ENCODE measurements at regions not wholly inside any gene's neighbourhood (a gene's known extent, or its start where the extent isn't known, plus 50 kb on each side); places are given as distances from the start of the nearest gene placed in this dataset.
"Not testable (repeated sequence)": the region's sequence is repeated elsewhere in the genome, so short reads cannot be mapped to it uniquely, and the experiment has no call there.

DNA sequence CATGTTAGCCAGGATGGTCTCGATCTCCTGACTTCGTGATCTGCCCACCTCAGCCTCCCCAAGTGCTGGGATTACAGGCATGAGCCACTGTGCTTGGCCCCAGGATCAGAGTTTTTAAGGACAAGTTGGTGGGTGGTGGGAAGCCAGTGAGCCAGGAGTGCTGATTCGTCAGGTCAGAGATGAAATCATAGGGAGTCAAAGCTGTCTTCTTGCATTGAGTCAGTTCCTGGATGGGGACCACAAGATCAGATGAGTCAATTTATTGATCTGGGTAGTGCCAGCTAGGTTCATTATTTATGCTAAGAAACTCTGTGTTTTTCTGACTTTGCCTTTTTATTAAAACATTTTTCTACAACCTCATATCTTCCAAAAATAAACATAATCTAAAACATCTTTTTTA, 423.8 kb downstream of the ARL4A start:
- no peaks in the 10 kb centered on the region for H3K36me3 Mint-ChIP-seq (ENCODE audit: insufficient read depth, unreplicated experiment)
- no peak overlapping the region for H3K27ac Mint-ChIP-seq (ENCODE audit: unreplicated experiment)
- intact Hi-C loops (cut with micrococcal nuclease; ENCODE audit: unreplicated experiment), result loop anchor here (10.0 kb wide), 3 partner anchors 154 to 586 kb away; no protein-coding TSS in a partner anchor
- TF ChIP-seq, protein P1, sequence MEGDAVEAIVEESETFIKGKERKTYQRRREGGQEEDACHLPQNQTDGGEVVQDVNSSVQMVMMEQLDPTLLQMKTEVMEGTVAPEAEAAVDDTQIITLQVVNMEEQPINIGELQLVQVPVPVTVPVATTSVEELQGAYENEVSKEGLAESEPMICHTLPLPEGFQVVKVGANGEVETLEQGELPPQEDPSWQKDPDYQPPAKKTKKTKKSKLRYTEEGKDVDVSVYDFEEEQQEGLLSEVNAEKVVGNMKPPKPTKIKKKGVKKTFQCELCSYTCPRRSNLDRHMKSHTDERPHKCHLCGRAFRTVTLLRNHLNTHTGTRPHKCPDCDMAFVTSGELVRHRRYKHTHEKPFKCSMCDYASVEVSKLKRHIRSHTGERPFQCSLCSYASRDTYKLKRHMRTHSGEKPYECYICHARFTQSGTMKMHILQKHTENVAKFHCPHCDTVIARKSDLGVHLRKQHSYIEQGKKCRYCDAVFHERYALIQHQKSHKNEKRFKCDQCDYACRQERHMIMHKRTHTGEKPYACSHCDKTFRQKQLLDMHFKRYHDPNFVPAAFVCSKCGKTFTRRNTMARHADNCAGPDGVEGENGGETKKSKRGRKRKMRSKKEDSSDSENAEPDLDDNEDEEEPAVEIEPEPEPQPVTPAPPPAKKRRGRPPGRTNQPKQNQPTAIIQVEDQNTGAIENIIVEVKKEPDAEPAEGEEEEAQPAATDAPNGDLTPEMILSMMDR (IDR thresholded peaks at IDR 0.05; ENCODE audit: unreplicated experiment), result no peak
- no peak overlapping the region for H3K4me3 Mint-ChIP-seq (ENCODE audit: low read depth, unreplicated experiment)
- DNase-seq, result no peak
- no peaks in the 10 kb centered on the region for H3K27me3 Mint-ChIP-seq (ENCODE audit: unreplicated experiment)
- CTCF ChIA-PET, result interaction anchor here (0.7 kb wide), 1 partner anchor 69 kb away, joined by 3 read pairs; no protein-coding TSS in a partner anchor
- BruUV-seq (replicated peaks), result no TSS peak
- H3K9me3 Mint-ChIP-seq (ENCODE audit: low read depth, unreplicated experiment), result no peaks in the 10 kb centered on the region
- peaks cover 9% of the 10 kb centered on the region for H3K4me1 Mint-ChIP-seq (ENCODE audit: low read depth, unreplicated experiment)

DNA sequence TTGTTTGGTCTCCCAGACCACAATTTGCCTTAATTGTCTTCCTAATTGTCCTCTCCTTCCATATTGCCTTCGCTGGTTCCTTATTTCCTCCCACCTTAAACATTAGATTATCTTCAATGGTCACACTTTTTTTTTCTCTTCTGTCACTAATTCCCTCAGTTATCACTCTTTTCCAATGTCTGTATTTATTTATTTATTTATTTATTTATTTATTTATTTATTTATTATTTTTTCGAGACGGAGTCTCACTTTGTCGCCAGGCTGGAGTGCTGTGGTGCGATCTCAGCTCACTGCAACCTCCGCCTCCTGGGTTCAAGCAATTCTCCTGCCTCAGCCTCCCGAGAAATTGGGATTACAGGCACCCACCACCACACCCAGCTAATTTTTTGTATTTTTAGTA, 426.8 kb downstream of the ARL4A start:
- DNase-seq; BruUV-seq (replicated peaks); H3K36me3 Mint-ChIP-seq (ENCODE audit: insufficient read depth, unreplicated experiment); H3K4me3 Mint-ChIP-seq (ENCODE audit: low read depth, unreplicated experiment); H3K27ac Mint-ChIP-seq (ENCODE audit: unreplicated experiment); H3K27me3 Mint-ChIP-seq (ENCODE audit: unreplicated experiment); H3K9me3 Mint-ChIP-seq (ENCODE audit: low read depth, unreplicated experiment): not testable (repeated sequence)
- CTCF ChIA-PET, result interaction anchor here (0.7 kb wide), 1 partner anchor 677 kb away, joined by 3 read pairs; no protein-coding TSS in a partner anchor
- intact Hi-C loops (cut with micrococcal nuclease; ENCODE audit: unreplicated experiment), result loop anchor here (10.0 kb wide), 3 partner anchors 151 to 589 kb away; no protein-coding TSS in a partner anchor
- peaks cover 16% of the 10 kb centered on the region for H3K4me1 Mint-ChIP-seq (ENCODE audit: low read depth, unreplicated experiment)

DNA sequence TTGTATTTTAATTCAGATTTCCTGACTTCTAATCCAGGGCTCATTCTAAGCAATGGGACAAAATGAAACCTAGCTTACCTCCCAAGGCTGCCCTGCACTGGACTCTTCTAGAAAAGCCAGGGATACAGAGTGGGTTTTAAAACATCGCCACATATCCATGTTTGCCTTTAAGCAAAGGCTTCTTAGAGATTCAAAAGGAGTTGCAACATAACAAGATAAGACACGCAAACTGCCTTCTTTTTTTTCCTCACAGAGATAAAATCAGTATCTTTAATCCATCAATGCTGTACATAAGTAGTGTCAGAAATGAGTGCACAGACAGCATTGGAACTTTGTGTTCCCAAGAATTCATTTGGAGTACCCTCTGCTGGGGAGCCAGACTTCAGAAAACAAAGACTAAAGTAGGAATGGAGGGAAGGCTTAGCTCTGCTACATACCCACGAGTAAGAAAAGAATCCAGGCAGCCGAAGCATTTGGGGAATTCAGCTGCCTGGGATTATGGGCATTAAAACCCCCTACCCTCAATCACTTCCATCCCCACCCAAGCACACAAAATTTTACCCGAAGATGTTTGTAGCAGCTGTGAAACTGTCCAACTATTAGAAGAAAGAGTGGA, 427.8 kb downstream of the ARL4A start:
- intact Hi-C loops (cut with micrococcal nuclease; ENCODE audit: unreplicated experiment), result loop anchor here (5.0 to 10.0 kb wide), 6 partner anchors 68 to 590 kb away; no protein-coding TSS in a partner anchor
- TF ChIP-seq, protein P1 (IDR thresholded peaks at IDR 0.05; ENCODE audit: unreplicated experiment), result no peak

DNA sequence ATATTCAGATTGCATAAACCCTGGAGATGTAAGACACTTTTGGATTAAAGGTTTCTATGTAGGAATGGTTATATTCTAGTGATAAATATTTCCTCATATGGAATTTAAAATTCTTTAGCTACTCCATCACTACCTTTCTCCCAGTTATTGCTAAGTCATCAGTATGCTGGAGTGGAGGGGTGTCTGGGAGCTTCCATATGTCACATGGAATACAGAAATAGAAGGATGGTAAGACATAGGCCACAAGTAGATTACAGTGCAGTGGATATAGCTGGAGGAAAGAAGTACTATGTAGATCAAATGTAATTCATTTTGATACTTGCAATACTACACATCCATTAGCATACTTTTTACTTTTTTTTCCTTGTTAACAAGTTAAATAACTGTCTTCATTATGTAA, 428.4 kb downstream of the ARL4A start:
- Mint-ChIP-seq H3K36me3 (ENCODE audit: insufficient read depth, unreplicated experiment) (no peaks in the 10 kb centered on the region), H3K27ac (ENCODE audit: unreplicated experiment) (no peak overlapping the region), H3K4me1 (ENCODE audit: low read depth, unreplicated experiment) (peaks cover 16% of the 10 kb centered on the region), H3K4me3 (ENCODE audit: low read depth, unreplicated experiment) (no peak overlapping the region), H3K9me3 (ENCODE audit: low read depth, unreplicated experiment) (no peaks in the 10 kb centered on the region), H3K27me3 (ENCODE audit: unreplicated experiment) (no peaks in the 10 kb centered on the region)
- DNase-seq, result no peak
- intact Hi-C loops (cut with micrococcal nuclease; ENCODE audit: unreplicated experiment), result loop anchor here (2.0 to 10.0 kb wide), 7 partner anchors 69 to 591 kb away; no protein-coding TSS in a partner anchor
- BruUV-seq (replicated peaks), result no TSS peak
- TF ChIP-seq, protein P1 (IDR thresholded peaks at IDR 0.05; ENCODE audit: unreplicated experiment), result no peak
- CTCF ChIA-PET, result interaction anchor here (0.6 to 4.7 kb wide), 5 partner anchors 15 to 468 kb away, joined by 3 to 54 read pairs (median 4); partner anchors contain the start of gene ARL4A

More for the DNA sequence above, 427.8 kb downstream of the ARL4A start:
- H3K36me3 Mint-ChIP-seq (ENCODE audit: insufficient read depth, unreplicated experiment), result no peaks in the 10 kb centered on the region
- peaks cover 16% of the 10 kb centered on the region for H3K4me1 Mint-ChIP-seq (ENCODE audit: low read depth, unreplicated experiment)
- CTCF ChIA-PET, result interaction anchor here (0.6 to 4.7 kb wide), 6 partner anchors 16 to 1197 kb away, joined by 3 to 54 read pairs (median 4); partner anchors contain the start of gene ARL4A
- H3K4me3 Mint-ChIP-seq (ENCODE audit: low read depth, unreplicated experiment), result no peak overlapping the region
- H3K27ac Mint-ChIP-seq (ENCODE audit: unreplicated experiment), result peak overlapping the region; percentile 1
- H3K27me3 Mint-ChIP-seq (ENCODE audit: unreplicated experiment), result no peaks in the 10 kb centered on the region
- DNase-seq, result no peak
- no TSS peak for BruUV-seq (replicated peaks)
- no peaks in the 10 kb centered on the region for H3K9me3 Mint-ChIP-seq (ENCODE audit: low read depth, unreplicated experiment)
